BJ (cell line): ENCODE measurements at regions not wholly inside any gene's neighbourhood (a gene's known extent, or its start where the extent isn't known, plus 50 kb on each side); places are given as distances from the start of the nearest gene placed in this dataset.

ENCODE experiments used
- CTCF ChIA-PET: fragments of 350-600 bp; formaldehyde crosslinking; extraction: SDS; loops from one replicate; lab custom pipeline; 2021; ENCODE audit warnings: antibody characterized with exemption, inconsistent platforms; lab: Yijun Ruan, JAX
- POLR2A ChIA-PET: fragments of 300-600 bp; sonication (Branson Sonifier 250); formaldehyde crosslinking; extraction: SDS; loops from one replicate; lab custom pipeline; 2021; ENCODE audit warnings: antibody characterized with exemption; lab: Charles Lee
- DNase-seq: peaks from one replicate; pipeline ENCODE4 v3.0.0-alpha.2; 2011; ENCODE audit warnings: low read depth
- H3K27me3 ChIP-seq: 2 replicates; pipeline ENCODE4 v1.6.0; 2011; ENCODE audit warnings: low read length; ENCODE audit not compliant: control insufficient read depth, insufficient read depth
- H3K36me3 ChIP-seq: 2 replicates; pipeline ENCODE4 v1.5.1; 2011; ENCODE audit warnings: low read length; ENCODE audit not compliant: control insufficient read depth, insufficient read depth
- H3K4me3 ChIP-seq: 2 replicates; pipeline ENCODE4 v1.5.1; 2011; ENCODE audit warnings: low read depth, mild to moderate bottlenecking, control low read depth, low read length
- TF ChIP-seq, protein P1 (sequence below): IDR thresholded peaks from 2 replicates; pipeline ENCODE4 v1.5.1; 2011; ENCODE audit warnings: low read depth, mild to moderate bottlenecking, control low read depth, inconsistent platforms, low read length, moderate library complexity; ENCODE audit not compliant: insufficient read depth

- Histone ChIP-seq H3K36me3 (no peaks in the 10 kb centered on the region), H3K4me3 (no peak overlapping the region), H3K27me3 (peaks cover 2% of the 10 kb centered on the region; the same call in 1 of the 2 replicates)
- ChIA-PET POLR2A (no interaction called here), CTCF (no interaction called here)
- TF ChIP-seq, protein P1, sequence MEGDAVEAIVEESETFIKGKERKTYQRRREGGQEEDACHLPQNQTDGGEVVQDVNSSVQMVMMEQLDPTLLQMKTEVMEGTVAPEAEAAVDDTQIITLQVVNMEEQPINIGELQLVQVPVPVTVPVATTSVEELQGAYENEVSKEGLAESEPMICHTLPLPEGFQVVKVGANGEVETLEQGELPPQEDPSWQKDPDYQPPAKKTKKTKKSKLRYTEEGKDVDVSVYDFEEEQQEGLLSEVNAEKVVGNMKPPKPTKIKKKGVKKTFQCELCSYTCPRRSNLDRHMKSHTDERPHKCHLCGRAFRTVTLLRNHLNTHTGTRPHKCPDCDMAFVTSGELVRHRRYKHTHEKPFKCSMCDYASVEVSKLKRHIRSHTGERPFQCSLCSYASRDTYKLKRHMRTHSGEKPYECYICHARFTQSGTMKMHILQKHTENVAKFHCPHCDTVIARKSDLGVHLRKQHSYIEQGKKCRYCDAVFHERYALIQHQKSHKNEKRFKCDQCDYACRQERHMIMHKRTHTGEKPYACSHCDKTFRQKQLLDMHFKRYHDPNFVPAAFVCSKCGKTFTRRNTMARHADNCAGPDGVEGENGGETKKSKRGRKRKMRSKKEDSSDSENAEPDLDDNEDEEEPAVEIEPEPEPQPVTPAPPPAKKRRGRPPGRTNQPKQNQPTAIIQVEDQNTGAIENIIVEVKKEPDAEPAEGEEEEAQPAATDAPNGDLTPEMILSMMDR = no peak
- no peak for DNase-seq
Measured at GRCh38 chr14:55867719-55868118, 250.5 kb upstream of the PELI2 start.

DNA sequence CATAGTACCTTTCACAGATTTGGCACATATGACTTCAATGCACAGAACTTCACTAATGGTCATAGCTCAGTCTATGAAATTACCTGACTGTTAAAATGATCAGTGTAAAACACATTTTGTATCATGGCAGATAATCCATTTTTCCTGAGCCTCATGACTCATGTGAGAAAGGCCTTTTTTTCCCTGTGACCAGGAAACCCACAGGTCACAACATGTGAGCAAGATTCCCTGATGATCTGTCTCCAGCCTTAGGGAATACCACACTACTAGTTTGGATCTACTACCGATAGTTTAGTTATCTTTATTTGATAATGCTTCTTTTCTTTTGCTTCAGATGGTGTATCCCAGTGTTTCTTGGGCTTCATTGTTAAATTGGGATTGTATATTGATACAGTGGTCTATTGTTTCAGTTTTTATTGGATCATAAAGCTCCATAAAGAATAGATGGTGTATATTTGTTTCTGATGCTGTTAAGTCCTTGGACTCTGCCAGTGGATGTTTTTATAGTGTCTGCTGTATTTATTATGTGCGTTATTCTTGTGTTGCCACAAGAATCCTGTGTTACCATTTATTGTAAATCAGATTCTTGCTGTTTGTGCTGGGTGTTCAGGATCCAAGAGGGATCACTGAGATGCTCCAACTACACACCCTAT, 248.7 kb upstream of the PELI2 start:
- CTCF ChIA-PET = interaction anchor here (0.6 to 1.0 kb wide), 3 partner anchors 15 to 74 kb away, joined by 3 read pairs; no protein-coding TSS in a partner anchor
- Histone ChIP-seq H3K36me3 (no peaks in the 10 kb centered on the region), H3K27me3 (peaks cover 2% of the 10 kb centered on the region; the same call in 1 of the 2 replicates), H3K4me3 (no peak overlapping the region)
- TF ChIP-seq, protein P1 = no peak
- no peak for DNase-seq
- POLR2A ChIA-PET = no interaction called here

DNA sequence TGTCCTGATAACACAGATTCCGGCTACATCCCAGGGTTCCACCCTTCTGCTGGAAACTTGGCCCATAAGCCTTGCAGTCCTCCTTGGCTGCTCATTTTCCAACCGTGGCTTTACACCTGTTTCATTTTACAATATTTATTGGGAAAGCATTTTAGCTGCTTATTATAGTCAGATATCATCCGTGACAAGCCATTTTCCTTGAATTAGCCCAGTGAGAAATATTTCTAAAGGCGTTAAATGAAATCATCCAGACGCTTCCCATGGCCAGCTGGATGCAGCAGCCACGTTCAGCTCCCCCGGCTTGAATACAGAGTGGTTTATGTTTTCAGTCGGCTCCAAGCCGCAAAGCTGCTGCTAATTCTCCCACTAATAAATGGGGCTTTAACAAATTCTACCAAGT, 245.0 kb upstream of the PELI2 start:
- CTCF ChIA-PET = no interaction called here
- POLR2A ChIA-PET = no interaction called here
- TF ChIP-seq, protein P1 = no peak

DNA sequence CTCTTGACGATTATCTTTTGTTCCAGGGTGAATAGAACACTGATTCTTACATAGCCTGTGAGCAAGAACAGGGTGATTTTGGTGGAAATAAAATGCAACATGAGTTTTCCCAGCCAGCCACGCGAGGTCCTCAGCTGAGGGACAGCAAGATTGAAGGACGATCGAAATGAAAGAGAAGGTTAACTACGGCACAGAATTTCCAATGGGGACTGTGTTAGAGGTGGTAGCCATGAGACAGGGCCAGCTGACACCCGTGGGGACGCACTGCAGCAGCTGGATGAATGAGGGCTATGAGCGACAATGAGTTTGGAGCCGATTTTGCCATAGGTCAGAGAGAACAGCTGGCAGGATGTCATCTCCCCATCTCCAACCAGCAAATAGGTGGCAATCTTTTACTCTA, 243.4 kb upstream of the PELI2 start:
- peaks cover 2% of the 10 kb centered on the region; the same call in 1 of the 2 replicates for H3K27me3 ChIP-seq
- H3K36me3 ChIP-seq = no peaks in the 10 kb centered on the region
- TF ChIP-seq, protein P1 = no peak
- ChIA-PET CTCF (no interaction called here), POLR2A (no interaction called here)
- H3K4me3 ChIP-seq = no peak overlapping the region
- no peak for DNase-seq

More for the DNA sequence above, 245.0 kb upstream of the PELI2 start:
- no peak overlapping the region for H3K4me3 ChIP-seq
- H3K27me3 ChIP-seq = peaks cover 2% of the 10 kb centered on the region; the same call in 1 of the 2 replicates
- no peaks in the 10 kb centered on the region for H3K36me3 ChIP-seq
- DNase-seq = no peak

- no peaks in the 10 kb centered on the region for H3K36me3 ChIP-seq
- no peaks in the 10 kb centered on the region for H3K27me3 ChIP-seq
- CTCF ChIA-PET = no interaction called here
- no peak for DNase-seq
- H3K4me3 ChIP-seq = no peak overlapping the region
- POLR2A ChIA-PET = no interaction called here
- TF ChIP-seq, protein P1 = no peak
Measured at GRCh38 chr14:55877942-55878341, 240.3 kb upstream of the PELI2 start.
